SK-N-SH (cell line): ENCODE measurements at regions not wholly inside any gene's neighbourhood (a gene's known extent, or its start where the extent isn't known, plus 50 kb on each side); places are given as distances from the start of the nearest gene placed in this dataset.

Experiments used
- CTCF ChIA-PET: fragments of 300-600, 350-600 bp; formaldehyde crosslinking; extraction: SDS; loops from one replicate; lab custom pipeline; 2021; lab: Yijun Ruan, JAX
- POLR2A ChIA-PET: fragments of 350-600 bp; sonication (Branson Sonifier 250); formaldehyde crosslinking; extraction: SDS; loops from one replicate; lab custom pipeline; 2020; ENCODE audit warnings: antibody characterized with exemption, inconsistent platforms; lab: Yijun Ruan, JAX
- DNase-seq: peaks from one replicate; pipeline ENCODE4 v3.0.0; 2012
- H2AFZ ChIP-seq: fragments of 200-600 bp; sonication (generic); 2 replicates; pipeline ENCODE4 v1.8.1; 2016; ENCODE audit warnings: antibody characterized with exemption, mild to moderate bottlenecking, low read depth
- H3F3A ChIP-seq: fragments of 200-600 bp; sonication (generic); replicated peaks from 2 replicates; pipeline ENCODE3; 2016; ENCODE audit warnings: antibody characterized with exemption, mild to moderate bottlenecking; ENCODE audit not compliant: insufficient read depth
- H3K27ac ChIP-seq, 2 experiments: fragments of 200-500 bp in 1 of 2; fragments of 200-600 bp in 1 of 2; sonication (Bioruptor generic) in 1 of 2; sonication (generic), shearing (Covaris generic) in 1 of 2; 2 replicates each; pipeline versions ENCODE4 v1.5.1 to v1.6.1; 2014 to 2016; ENCODE audit warnings: low read depth in 2 of 2, inconsistent platforms in 1 of 2, low read length in 1 of 2, mild to moderate bottlenecking in 1 of 2, mixed read lengths in 1 of 2
- H3K27me3 ChIP-seq: fragments of 200-600 bp; sonication (generic), shearing (Covaris generic); 2 replicates; pipeline ENCODE4 v1.6.1; 2016; ENCODE audit warnings: mixed run types; ENCODE audit not compliant: insufficient read depth
- H3K36me3 ChIP-seq, 2 experiments: fragments of 200-500 bp in 1 of 2; fragments of 200-600 bp in 1 of 2; sonication (Bioruptor generic) in 1 of 2; sonication (generic) in 1 of 2; replicated peaks in 1 of 2; 2 replicates each; pipeline versions ENCODE3 to v1.5.1; 2014 to 2016; ENCODE audit warnings: low read length in 1 of 2, mild to moderate bottlenecking in 1 of 2; ENCODE audit not compliant: insufficient read depth in 2 of 2, control insufficient read depth in 1 of 2
- H3K4me1 ChIP-seq, 2 experiments: fragments of 200-500 bp in 1 of 2; fragments of 200-600 bp in 1 of 2; sonication (Bioruptor generic) in 1 of 2; sonication (generic), shearing (Covaris generic) in 1 of 2; 2 replicates each; pipeline versions ENCODE4 v1.5.1 to v1.6.1; 2014 to 2016; ENCODE audit warnings: low read depth in 1 of 2, low read length in 1 of 2, mixed run types in 1 of 2; ENCODE audit not compliant: insufficient read depth in 2 of 2, control insufficient read depth in 1 of 2
- H3K4me2 ChIP-seq: fragments of 200-600 bp; sonication (generic), shearing (Covaris generic); 2 replicates; pipeline ENCODE4 v1.6.1; 2017; ENCODE audit warnings: mixed run types
- H3K4me3 ChIP-seq, 2 experiments: fragments of 200-500 bp in 1 of 2; fragments of 200-600 bp in 1 of 2; sonication (Bioruptor generic) in 1 of 2; sonication (generic), shearing (Covaris generic) in 1 of 2; 2 replicates each; pipeline versions ENCODE4 v1.5.1 to v1.8.1; 2014 to 2016; ENCODE audit warnings: low read depth in 2 of 2, inconsistent platforms in 1 of 2, low read length in 1 of 2, mild to moderate bottlenecking in 1 of 2, mixed read lengths in 1 of 2, moderate library complexity in 1 of 2
- H3K79me2 ChIP-seq: fragments of 200-600 bp; sonication (generic); 2 replicates; pipeline ENCODE4 v1.8.1; 2017; ENCODE audit warnings: mild to moderate bottlenecking; ENCODE audit not compliant: insufficient read depth
- H3K9ac ChIP-seq: fragments of 200-600 bp; sonication (generic); 2 replicates; pipeline ENCODE4 v1.6.1; 2017; ENCODE audit warnings: mixed run types
- H3K9me2 ChIP-seq: fragments of 200-600 bp; sonication (generic); 2 replicates; pipeline ENCODE4 v1.6.1; 2017; ENCODE audit warnings: mixed run types
- H3K9me3 ChIP-seq: fragments of 200-600 bp; sonication (generic); 2 replicates; pipeline ENCODE4 v1.6.1; 2017; ENCODE audit warnings: mixed run types, mild to moderate bottlenecking, moderate library complexity
- H4K20me1 ChIP-seq: fragments of 200-600 bp; sonication (generic); 2 replicates; pipeline ENCODE4 v1.6.1; 2017; ENCODE audit warnings: mild to moderate bottlenecking, mixed run types; ENCODE audit not compliant: insufficient read depth
- CHD2 ChIP-seq: fragments of 150-350 bp; IDR thresholded peaks from 2 replicates; pipeline ENCODE4 v1.6.1; 2018; ENCODE audit warnings: low read length; ENCODE audit not compliant: partially characterized antibody
- ELF1 ChIP-seq: IDR thresholded peaks from 2 replicates; pipeline ENCODE4 v1.4.0; 2012
- EP300 ChIP-seq, 2 experiments: IDR thresholded peaks; 2 replicates each; pipeline versions ENCODE4 v1.4.0 to v1.6.1; 2012; ENCODE audit warnings: borderline replicate concordance in 1 of 2, low read depth in 1 of 2, low read length in 1 of 2
- EZH2phosphoT487 ChIP-seq: fragments of 200-600 bp; sonication (generic); IDR thresholded peaks from 2 replicates; pipeline ENCODE4 v1.6.1; 2017; ENCODE audit warnings: low read depth, mixed run types, mild to moderate bottlenecking, antibody characterized with exemption, moderate library complexity, borderline replicate concordance
- FOXJ3 ChIP-seq: sonication (generic); formaldehyde crosslinking; IDR thresholded peaks from 2 replicates; pipeline ENCODE4 v1.5.1; 2020; ENCODE audit warnings: mild to moderate bottlenecking, missing genetic modification reagents
- GATA2 ChIP-seq: sonication (generic); formaldehyde crosslinking; IDR thresholded peaks from 2 replicates; pipeline ENCODE4 v1.5.0; 2020; ENCODE audit warnings: mild to moderate bottlenecking, missing genetic modification reagents
- JUND ChIP-seq: IDR thresholded peaks from 2 replicates; pipeline ENCODE4 v1.4.0; 2012
- MXI1 ChIP-seq: IDR thresholded peaks from 2 replicates; pipeline ENCODE4 v1.6.1; 2012; ENCODE audit warnings: mild to moderate bottlenecking, low read depth, low read length, improper control_type of control experiment
- NFIC ChIP-seq: IDR thresholded peaks from 2 replicates; pipeline ENCODE4 v1.4.0; 2012; ENCODE audit warnings: borderline replicate concordance
- PBX3 ChIP-seq: IDR thresholded peaks from 2 replicates; pipeline ENCODE4; 2012
- POLR2AphosphoS5 ChIP-seq: IDR thresholded peaks from 2 replicates; pipeline ENCODE4 v1.6.1; 2012; ENCODE audit warnings: low read depth, low read length
- RAD21 ChIP-seq: IDR thresholded peaks from 2 replicates; pipeline ENCODE4 v1.6.1; 2012; ENCODE audit warnings: mild to moderate bottlenecking, low read length
- RCOR1 ChIP-seq: fragments of 150-350 bp; IDR thresholded peaks from 2 replicates; pipeline ENCODE4 v1.6.1; 2017; ENCODE audit warnings: antibody characterized with exemption, low read length
- RXRA ChIP-seq: IDR thresholded peaks from 2 replicates; pipeline ENCODE4 v1.4.0; 2012; ENCODE audit warnings: low read depth, mild to moderate bottlenecking, borderline replicate concordance
- SIN3A ChIP-seq: IDR thresholded peaks from 2 replicates; pipeline ENCODE4 v1.6.1; 2012; ENCODE audit warnings: low read depth, mild to moderate bottlenecking, low read length, moderate library complexity, borderline replicate concordance
- SMC3 ChIP-seq: IDR thresholded peaks from 2 replicates; pipeline ENCODE4 v1.6.1; 2012; ENCODE audit warnings: low read depth, low read length, improper control_type of control experiment
- TEAD4 ChIP-seq: IDR thresholded peaks from 2 replicates; pipeline ENCODE4 v1.4.0; 2012; ENCODE audit warnings: mild to moderate bottlenecking, borderline replicate concordance; ENCODE audit not compliant: insufficient read depth
- USF1 ChIP-seq: IDR thresholded peaks from 2 replicates; pipeline ENCODE4 v1.4.0; 2012; ENCODE audit warnings: low read depth, borderline replicate concordance
- YY1 ChIP-seq: IDR thresholded peaks from 2 replicates; pipeline ENCODE4 v1.4.0; 2012; ENCODE audit warnings: low read depth, mild to moderate bottlenecking
- ZBTB33 ChIP-seq: IDR thresholded peaks from 2 replicates; pipeline ENCODE4 v1.4.0; 2012; ENCODE audit warnings: low read depth, borderline replicate concordance
- WGBS: methylation state at CpG from one replicate; pipeline ENCODE4 v1.1.6; 2017; ENCODE audit warnings: low lambda C conversion rate; 5-methylcytosine and 5-hydroxymethylcytosine counted together

GRCh38 chr4:24169956-24170355 is 280.1 kb upstream of the PPARGC1A start:
- TF ChIP-seq GATA2 (no peak), TEAD4 (no peak), RCOR1 (no peak), YY1 (no peak), FOXJ3 (CRISPR knock-in tag) (no peak), RAD21 (no peak), SMC3 (no peak), EP300 (IDR thresholded peaks at IDR 0.05; ENCODE audit: borderline replicate concordance in 1 of 2, low read depth in 1 of 2, low read length in 1 of 2) (no peak), PBX3 (no peak), RXRA (no peak), MXI1 (no peak), ELF1 (no peak), USF1 (no peak), CHD2 (no peak)
- CTCF ChIA-PET, result interaction anchor here (0.5 kb wide), 1 partner anchor 61 kb away, joined by 4 read pairs; no protein-coding TSS in a partner anchor

GRCh38 chr4:24168658-24169057 is 278.8 kb upstream of the PPARGC1A start:
- Histone ChIP-seq H4K20me1 (no peaks in the 10 kb centered on the region), H3K9me2 (no peaks in the 10 kb centered on the region), H3K4me2 (no peak overlapping the region), H3K36me3 (no peaks in the 10 kb centered on the region), H3K27ac (no peak overlapping the region), H3K79me2 (no peaks in the 10 kb centered on the region), H3K4me3 (no peak overlapping the region), H2AFZ (no peak overlapping the region), H3K9me3 (no peaks in the 10 kb centered on the region), H3F3A (no peaks in the 10 kb centered on the region), H3K4me1 (no peaks in the 10 kb centered on the region), H3K9ac (no peak overlapping the region), H3K27me3 (no peaks in the 10 kb centered on the region)
- ChIA-PET CTCF (no interaction called here), POLR2A (no interaction called here)
- no peak for DNase-seq
- 0% methylated on average over 2 of the region's 2 CpGs for WGBS
- no peak for TF ChIP-seq PBX3
- TF ChIP-seq EZH2phosphoT487, result no peak
- TF ChIP-seq ELF1, result no peak
- no peak for TF ChIP-seq SMC3
- no peak for TF ChIP-seq ZBTB33
- TF ChIP-seq JUND, result no peak
- TF ChIP-seq YY1, result no peak
- no peak for TF ChIP-seq GATA2
- no peak for TF ChIP-seq FOXJ3 (CRISPR knock-in tag)
- TF ChIP-seq NFIC, result no peak
- no peak for TF ChIP-seq POLR2AphosphoS5
- no peak for TF ChIP-seq MXI1
- no peak for TF ChIP-seq SIN3A
- no peak for TF ChIP-seq CHD2

More at GRCh38 chr4:24169956-24170355, 280.1 kb upstream of the PPARGC1A start:
- H3K27me3 ChIP-seq, result no peaks in the 10 kb centered on the region
- no peak for DNase-seq
- no peak overlapping the region for H2AFZ ChIP-seq
- no peaks in the 10 kb centered on the region for H3K4me1 ChIP-seq
- POLR2A ChIA-PET, result no interaction called here
- no peak overlapping the region for H3K4me3 ChIP-seq
- H3F3A ChIP-seq, result no peaks in the 10 kb centered on the region
- H3K9ac ChIP-seq, result no peak overlapping the region
- H3K9me2 ChIP-seq, result no peaks in the 10 kb centered on the region
- H4K20me1 ChIP-seq, result no peaks in the 10 kb centered on the region
- no peaks in the 10 kb centered on the region for H3K36me3 ChIP-seq
- H3K27ac ChIP-seq, result no peak overlapping the region
- no peaks in the 10 kb centered on the region for H3K79me2 ChIP-seq
- no peak overlapping the region for H3K4me2 ChIP-seq
- H3K9me3 ChIP-seq, result no peaks in the 10 kb centered on the region
